ENCODE measurements at regions not wholly inside any gene's neighbourhood (a gene's known extent, or its start where the extent isn't known, plus 50 kb on each side); places are given as distances from the start of the nearest gene placed in this dataset.

- TF ChIP-seq CTCF (IDR thresholded peaks at IDR 0.05; ENCODE audit: low read depth, low read length, poor library complexity, severe bottlenecking) (no peak), EZH2phosphoT487 (IDR thresholded peaks at IDR 0.05; ENCODE audit: borderline replicate concordance, low read length) (no peak)
Observed at GRCh38 chr1:82446955-82447354, 646.2 kb downstream of the ADGRL2 start.
